ENCODE measurements at regions not wholly inside any gene's neighbourhood (a gene's known extent, or its start where the extent isn't known, plus 50 kb on each side); places are given as distances from the start of the nearest gene placed in this dataset.

- TF ChIP-seq CTCF (IDR thresholded peaks at IDR 0.05): no peak
- TF ChIP-seq POLR2A (IDR thresholded peaks at IDR 0.05): no peak
Measured at GRCh38 chr12:127923501-127923900, 343.5 kb upstream of the TMEM132C start.

Measured in heart left ventricle (tissue), 13 donors.